SU-DHL-6 (cell line): ENCODE measurements at regions not wholly inside any gene's neighbourhood (a gene's known extent, or its start where the extent isn't known, plus 50 kb on each side); places are given as distances from the start of the nearest gene placed in this dataset.

Experiments
- H2AFZ ChIP-seq: fragments of 200-600 bp; sonication (generic); 2 replicates; pipeline ENCODE4 v1.6.1; 2014; ENCODE audit warnings: low read depth, mild to moderate bottlenecking, moderate library complexity, mixed read lengths, antibody characterized with exemption, low read length; ENCODE audit not compliant: severe bottlenecking
- H3F3A ChIP-seq: fragments of 200-600 bp; shearing (Covaris generic); 2 replicates; pipeline ENCODE4 v1.6.0; 2016; ENCODE audit warnings: antibody characterized with exemption, mild to moderate bottlenecking; ENCODE audit not compliant: insufficient read depth
- H3K27ac ChIP-seq: fragments of 200-600 bp; sonication (generic); 2 replicates; pipeline ENCODE4 v1.5.1; 2016; ENCODE audit warnings: low read depth, mild to moderate bottlenecking, low read length, moderate library complexity, mixed read lengths
- H3K27me3 ChIP-seq: fragments of 200-600 bp; sonication (generic), shearing (Covaris generic); 2 replicates; pipeline ENCODE4 v1.6.0; 2014; ENCODE audit warnings: mild to moderate bottlenecking, low read length
- H3K36me3 ChIP-seq: fragments of 200-600 bp; sonication (generic); 2 replicates; pipeline ENCODE4 v1.6.1; 2014; ENCODE audit warnings: mild to moderate bottlenecking, low read length, mixed read lengths
- H3K4me2 ChIP-seq: fragments of 300-600, 200-600 bp; shearing (Covaris generic), sonication (generic); 2 replicates; pipeline ENCODE4 v1.6.0; 2014; ENCODE audit warnings: low read length, low read depth, mild to moderate bottlenecking; ENCODE audit not compliant: poor library complexity, severe bottlenecking
- H3K4me3 ChIP-seq: fragments of 200-600 bp; sonication (generic); 2 replicates; pipeline ENCODE4 v1.5.1; 2014; ENCODE audit warnings: antibody characterized with exemption, low read length, mild to moderate bottlenecking, mixed read lengths; ENCODE audit not compliant: insufficient read depth, poor library complexity, severe bottlenecking
- H3K79me2 ChIP-seq: fragments of 200-600 bp; sonication (generic); 2 replicates; pipeline ENCODE4 v1.6.1; 2014; ENCODE audit warnings: mild to moderate bottlenecking, low read length, moderate library complexity; ENCODE audit not compliant: insufficient read depth
- H3K9ac ChIP-seq: fragments of 200-600 bp; sonication (generic); 2 replicates; pipeline ENCODE4 v1.7.0; 2014; ENCODE audit warnings: mild to moderate bottlenecking, low read length
- H3K9me2 ChIP-seq: fragments of 200-600 bp; sonication (generic); replicated peaks from 2 replicates; pipeline ENCODE4 v1.6.1; 2014; ENCODE audit warnings: low read length; ENCODE audit not compliant: insufficient read depth
- H3K9me3 ChIP-seq: fragments of 200-600 bp; sonication (generic); 2 replicates; pipeline ENCODE4 v1.6.1; 2014; ENCODE audit warnings: low read length, mixed read lengths; ENCODE audit not compliant: insufficient read depth
- H4K20me1 ChIP-seq: fragments of 200-600 bp; sonication (generic); 2 replicates; pipeline ENCODE4 v1.6.1; 2014; ENCODE audit warnings: low read depth, mild to moderate bottlenecking, antibody characterized with exemption, low read length, moderate library complexity, mixed read lengths
- EZH2phosphoT487 ChIP-seq: fragments of 200-600 bp; sonication (generic), shearing (Covaris generic); conservative IDR thresholded peaks from 2 replicates; pipeline ENCODE4 v1.6.1; 2018; ENCODE audit warnings: mild to moderate bottlenecking, antibody characterized with exemption, low read length, moderate library complexity, mixed read lengths
- TF ChIP-seq, protein P1 (sequence below): fragments of 200-600 bp; sonication (generic); IDR thresholded peaks from one replicate; pipeline ENCODE4 v1.5.1; 2017; ENCODE audit warnings: antibody characterized with exemption, mild to moderate bottlenecking, low read length, moderate library complexity; ENCODE audit not compliant: insufficient read depth, poor library complexity, severe bottlenecking

- Histone ChIP-seq H3K9me2 (no peaks in the 10 kb centered on the region), H3K4me2 (no peak overlapping the region), H3K9ac (no peak overlapping the region), H2AFZ (no peak overlapping the region), H3K27me3 (no peaks in the 10 kb centered on the region), H3F3A (no peaks in the 10 kb centered on the region), H3K9me3 (no peaks in the 10 kb centered on the region), H3K36me3 (no peaks in the 10 kb centered on the region), H3K27ac (no peak overlapping the region), H3K4me3 (no peak overlapping the region), H4K20me1 (no peaks in the 10 kb centered on the region), H3K79me2 (no peaks in the 10 kb centered on the region)
- no peak for TF ChIP-seq EZH2phosphoT487
- TF ChIP-seq, protein P1, sequence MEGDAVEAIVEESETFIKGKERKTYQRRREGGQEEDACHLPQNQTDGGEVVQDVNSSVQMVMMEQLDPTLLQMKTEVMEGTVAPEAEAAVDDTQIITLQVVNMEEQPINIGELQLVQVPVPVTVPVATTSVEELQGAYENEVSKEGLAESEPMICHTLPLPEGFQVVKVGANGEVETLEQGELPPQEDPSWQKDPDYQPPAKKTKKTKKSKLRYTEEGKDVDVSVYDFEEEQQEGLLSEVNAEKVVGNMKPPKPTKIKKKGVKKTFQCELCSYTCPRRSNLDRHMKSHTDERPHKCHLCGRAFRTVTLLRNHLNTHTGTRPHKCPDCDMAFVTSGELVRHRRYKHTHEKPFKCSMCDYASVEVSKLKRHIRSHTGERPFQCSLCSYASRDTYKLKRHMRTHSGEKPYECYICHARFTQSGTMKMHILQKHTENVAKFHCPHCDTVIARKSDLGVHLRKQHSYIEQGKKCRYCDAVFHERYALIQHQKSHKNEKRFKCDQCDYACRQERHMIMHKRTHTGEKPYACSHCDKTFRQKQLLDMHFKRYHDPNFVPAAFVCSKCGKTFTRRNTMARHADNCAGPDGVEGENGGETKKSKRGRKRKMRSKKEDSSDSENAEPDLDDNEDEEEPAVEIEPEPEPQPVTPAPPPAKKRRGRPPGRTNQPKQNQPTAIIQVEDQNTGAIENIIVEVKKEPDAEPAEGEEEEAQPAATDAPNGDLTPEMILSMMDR = no peak
Observed at GRCh38 chr5:17802256-17802655, 168.0 kb downstream of the TAF11L14 start.

DNA sequence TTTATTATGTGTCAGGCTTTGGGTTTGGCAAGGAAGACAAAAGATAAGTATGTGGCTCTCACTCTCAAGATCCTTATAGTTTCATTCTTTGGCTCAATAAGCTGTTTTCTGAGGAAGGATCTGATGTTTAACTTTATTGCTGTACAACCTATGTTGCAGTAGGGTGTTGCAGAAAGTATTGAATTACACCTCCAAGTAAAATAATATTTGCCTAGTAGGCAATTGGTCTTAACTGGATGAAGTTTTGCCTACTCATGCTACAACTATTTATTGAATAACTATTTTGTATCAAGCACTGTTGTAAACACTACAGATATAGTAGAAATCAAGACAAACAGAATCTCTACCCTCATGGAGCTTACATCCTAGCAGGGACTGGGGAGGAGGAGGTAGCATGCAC lies 169.7 kb downstream of the TAF11L14 start:
- no peak overlapping the region for H3K9ac ChIP-seq
- H3F3A ChIP-seq = no peaks in the 10 kb centered on the region
- H3K4me2 ChIP-seq = no peak overlapping the region
- no peak overlapping the region for H3K4me3 ChIP-seq
- H3K36me3 ChIP-seq = no peaks in the 10 kb centered on the region
- no peak overlapping the region for H2AFZ ChIP-seq
- H3K9me2 ChIP-seq = no peaks in the 10 kb centered on the region
- no peaks in the 10 kb centered on the region for H3K79me2 ChIP-seq
- no peaks in the 10 kb centered on the region for H3K27me3 ChIP-seq
- no peaks in the 10 kb centered on the region for H4K20me1 ChIP-seq
- H3K27ac ChIP-seq = no peak overlapping the region
- H3K9me3 ChIP-seq = no peaks in the 10 kb centered on the region
- TF ChIP-seq EZH2phosphoT487 = no peak
- TF ChIP-seq, protein P1 = no peak

DNA sequence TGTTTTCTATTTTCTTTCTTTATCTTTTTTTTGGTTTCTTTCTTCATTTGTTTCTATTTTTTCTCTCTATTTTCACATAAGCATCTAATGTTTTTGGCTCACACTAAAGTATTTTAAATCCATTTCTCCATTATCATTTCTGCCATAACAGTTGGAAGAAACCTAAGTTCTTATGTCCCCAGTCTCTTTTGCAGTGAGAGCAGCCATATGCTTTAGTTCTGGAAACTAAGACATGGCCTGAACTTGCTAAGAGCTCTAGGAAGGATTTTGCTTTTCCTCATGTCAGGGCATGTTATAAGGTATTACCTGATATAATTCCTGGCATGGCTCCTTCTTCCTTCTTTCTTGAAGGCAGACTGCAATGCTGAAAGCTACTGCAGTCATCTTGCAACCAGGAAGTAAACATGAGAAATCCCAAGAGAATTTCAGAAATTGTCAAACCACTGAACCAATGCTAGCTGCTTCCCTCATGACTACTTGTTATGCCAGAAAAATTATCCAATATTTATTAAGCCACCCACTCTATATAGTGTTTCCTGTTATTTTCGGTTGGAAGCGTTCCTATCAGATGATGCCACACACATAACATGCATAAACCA lies 171.1 kb downstream of the TAF11L14 start:
- Histone ChIP-seq H3K36me3 (no peaks in the 10 kb centered on the region), H4K20me1 (no peaks in the 10 kb centered on the region), H3K9me3 (no peaks in the 10 kb centered on the region), H3K27me3 (no peaks in the 10 kb centered on the region), H3K9ac (no peak overlapping the region), H3K27ac (no peak overlapping the region), H3F3A (no peaks in the 10 kb centered on the region), H2AFZ (no peak overlapping the region), H3K9me2 (no peaks in the 10 kb centered on the region), H3K4me2 (no peak overlapping the region), H3K79me2 (no peaks in the 10 kb centered on the region), H3K4me3 (no peak overlapping the region)
- no peak for TF ChIP-seq EZH2phosphoT487
- TF ChIP-seq, protein P1 = no peak
